HCT116 (cell line): ENCODE measurements at regions not wholly inside any gene's neighbourhood (a gene's known extent, or its start where the extent isn't known, plus 50 kb on each side); places are given as distances from the start of the nearest gene placed in this dataset.

ENCODE experiments used
- ATAC-seq: fragments of 200-7000 bp; cut with Tn5 transposase; 2 replicates; pipeline ENCODE4 v1.9.1; 2020; ENCODE audit warnings: mild to moderate bottlenecking, moderate library complexity
- BruUV-seq: library from RNA; stranded (reverse); fragments of 400-500 nt; replicated peaks from 2 replicates; lab custom pipeline; 2021; lab: Mats Ljungman, UMichigan
- CTCF ChIA-PET: fragments of 300-600 bp; sonication (Branson Sonifier 250); formaldehyde crosslinking; loops from one replicate; lab custom pipeline; 2021; ENCODE audit warnings: antibody characterized with exemption; lab: Charles Lee
- POLR2A ChIA-PET: fragments of 300-600, 350-600 bp; sonication (Branson Sonifier 250); formaldehyde crosslinking; loops from one replicate; lab custom pipeline; 2021; ENCODE audit warnings: antibody characterized with exemption; lab: Charles Lee
- RAD21 ChIA-PET, 2 experiments: fragments of 300-600 bp; sonication (Branson Sonifier 250); formaldehyde crosslinking; loops; one replicate each; lab custom pipeline; 2023; ENCODE audit warnings: low total read pairs in 2 of 2; ENCODE audit not compliant: uncharacterized antibody in 2 of 2, unreplicated experiment in 2 of 2, low non-redundant PET in 1 of 2; lab: Charles Lee
- DNase-seq: peaks from one replicate; pipeline ENCODE4 v3.0.0-alpha.2; 2010; ENCODE audit warnings: low read depth, low spot score
- H2AFZ ChIP-seq: fragments of 200-600 bp; shearing (Covaris generic), sonication (generic); 2 replicates; pipeline ENCODE4 v1.6.1; 2017; ENCODE audit warnings: low read depth, mixed run types, mixed read lengths, antibody characterized with exemption, low read length; ENCODE audit not compliant: poor library complexity, severe bottlenecking
- H3K27ac ChIP-seq: 2 replicates; pipeline ENCODE4 v1.5.1; 2012; ENCODE audit warnings: low read depth, low read length
- H3K27me3 ChIP-seq: fragments of 200-600 bp; sonication (generic); 2 replicates; pipeline ENCODE4 v1.6.1; 2016; ENCODE audit warnings: mixed run types, low read length, mixed read lengths; ENCODE audit not compliant: insufficient read depth
- H3K36me3 ChIP-seq, 2 experiments: fragments of 200-500 bp in 1 of 2; fragments of 200-600 bp in 1 of 2; sonication (Bioruptor generic) in 1 of 2; sonication (generic) in 1 of 2; 2 replicates each; pipeline versions ENCODE4 v1.5.1 to v1.6.1; 2014 to 2016; ENCODE audit warnings: low read length in 2 of 2, inconsistent platforms in 1 of 2, mixed read lengths in 1 of 2, mixed run types in 1 of 2; ENCODE audit not compliant: insufficient read depth in 2 of 2, control insufficient read depth in 1 of 2
- H3K4me1 ChIP-seq, 2 experiments: fragments of 200-600 bp in 1 of 2; sonication (generic) in 1 of 2; 2 replicates each; pipeline versions ENCODE4 v1.5.1 to v1.6.1; 2012 to 2017; ENCODE audit warnings: low read length in 2 of 2, inconsistent platforms in 1 of 2, mild to moderate bottlenecking in 1 of 2, mixed read lengths in 1 of 2, mixed run types in 1 of 2, moderate library complexity in 1 of 2; ENCODE audit not compliant: insufficient read depth in 2 of 2, control insufficient read depth in 1 of 2
- H3K4me2 ChIP-seq: fragments of 200-600 bp; sonication (generic); 2 replicates; pipeline ENCODE4 v1.6.1; 2017; ENCODE audit warnings: mixed run types, low read length, mixed read lengths
- H3K4me3 ChIP-seq, 2 experiments: fragments of 200-600 bp in 1 of 2; sonication (generic) in 1 of 2; replicated peaks in 1 of 2; 2 replicates each; pipeline ENCODE4 v1.5.1; 2011 to 2016; ENCODE audit warnings: low read length in 2 of 2, control low read depth in 1 of 2, low read depth in 1 of 2, mild to moderate bottlenecking in 1 of 2, mixed read lengths in 1 of 2, mixed run types in 1 of 2
- H3K79me2 ChIP-seq: fragments of 200-600 bp; sonication (generic); 2 replicates; pipeline ENCODE4 v1.6.1; 2017; ENCODE audit warnings: mild to moderate bottlenecking, mixed run types, low read length, moderate library complexity, mixed read lengths; ENCODE audit not compliant: insufficient read depth
- H3K9ac ChIP-seq: fragments of 200-600 bp; sonication (generic); 2 replicates; pipeline ENCODE4 v1.6.1; 2016; ENCODE audit warnings: low read length, mixed read lengths
- H3K9me2 ChIP-seq: fragments of 200-600 bp; sonication (generic), shearing (Covaris generic); 2 replicates; pipeline ENCODE4 v1.6.1; 2017; ENCODE audit warnings: mixed run types, mild to moderate bottlenecking, moderate library complexity; ENCODE audit not compliant: insufficient read depth
- H3K9me3 ChIP-seq, 2 experiments: fragments of 200-500 bp in 1 of 2; fragments of 200-600 bp in 1 of 2; sonication (Bioruptor generic) in 1 of 2; sonication (generic) in 1 of 2; 2 replicates each; pipeline ENCODE4 v1.6.1; 2014 to 2017; ENCODE audit warnings: low read length in 2 of 2, mixed read lengths in 2 of 2, inconsistent platforms in 1 of 2, low read depth in 1 of 2, mild to moderate bottlenecking in 1 of 2, mixed run types in 1 of 2, moderate library complexity in 1 of 2; ENCODE audit not compliant: control insufficient read depth in 1 of 2, insufficient read depth in 1 of 2
- H4K20me1 ChIP-seq: fragments of 200-600 bp; sonication (generic), shearing (Covaris generic); 2 replicates; pipeline ENCODE4 v1.6.1; 2017; ENCODE audit warnings: mixed run types, mild to moderate bottlenecking, moderate library complexity; ENCODE audit not compliant: insufficient read depth
- ATF3 ChIP-seq: IDR thresholded peaks from 2 replicates; pipeline ENCODE4 v1.6.1; 2012
- CBX3 ChIP-seq: IDR thresholded peaks from 2 replicates; pipeline ENCODE4 v1.6.1; 2012; ENCODE audit warnings: low read depth
- EZH2 ChIP-seq: fragments of 200-600 bp; sonication (generic); IDR thresholded peaks from 2 replicates; pipeline ENCODE4 v1.6.1; 2017; ENCODE audit warnings: antibody characterized with exemption, mixed run types
- EZH2phosphoT487 ChIP-seq: fragments of 200-600 bp; IDR thresholded peaks from 2 replicates; pipeline ENCODE4 v1.6.1; 2018; ENCODE audit warnings: antibody characterized with exemption, borderline replicate concordance
- FOSL1 ChIP-seq: IDR thresholded peaks from 2 replicates; pipeline ENCODE4 v1.6.1; 2012; ENCODE audit warnings: low read depth
- POLR2A ChIP-seq: IDR thresholded peaks from 2 replicates; pipeline ENCODE4 v1.7.0; 2011; ENCODE audit warnings: borderline replicate concordance; ENCODE audit not compliant: insufficient read depth, insufficient read length; ENCODE audit errors: extremely low read depth
- POLR2AphosphoS5 ChIP-seq: IDR thresholded peaks from 2 replicates; pipeline ENCODE4 v1.6.1; 2011; ENCODE audit warnings: mild to moderate bottlenecking, low read depth, low read length, moderate library complexity
- RAD21 ChIP-seq: IDR thresholded peaks from 2 replicates; pipeline ENCODE4 v1.6.1; 2012; ENCODE audit warnings: low read depth, mild to moderate bottlenecking
- SRF ChIP-seq: IDR thresholded peaks from 2 replicates; pipeline ENCODE4 v1.6.1; 2012; ENCODE audit warnings: low read depth
- TCF7L2 ChIP-seq: IDR thresholded peaks from 2 replicates; pipeline ENCODE4 v1.7.0; 2011; ENCODE audit warnings: borderline replicate concordance, inconsistent platforms; ENCODE audit not compliant: insufficient read depth, insufficient read length; ENCODE audit errors: extremely low read depth
- ZFX ChIP-seq: fragments of 450-650 bp; IDR thresholded peaks from 2 replicates; pipeline ENCODE4 v1.6.1; 2017
- intact Hi-C: fragments of 100-400 bp; cut with micrococcal nuclease; formaldehyde crosslinking; loops from 2 replicates; pipeline ENCODE4 v1.10.0; 2022

GRCh38 chr14:94676495-94677185 lies 64.4 kb downstream of the SERPINA3 start (continued):
- TF ChIP-seq POLR2AphosphoS5 (no peak), EZH2phosphoT487 (no peak), CBX3 (no peak), POLR2A (no peak), ATF3 (no peak), TCF7L2 (no peak), SRF (no peak)

GRCh38 chr14:94675036-94675435 lies 62.8 kb downstream of the SERPINA3 start:
- H3K4me1 ChIP-seq: no peaks in the 10 kb centered on the region
- H3K4me2 ChIP-seq: no peak overlapping the region
- no peak for ATAC-seq
- no peaks in the 10 kb centered on the region for H3K79me2 ChIP-seq
- H2AFZ ChIP-seq: no peak overlapping the region
- H3K36me3 ChIP-seq: no peaks in the 10 kb centered on the region
- no peaks in the 10 kb centered on the region for H3K27me3 ChIP-seq
- DNase-seq: no peak
- H3K9ac ChIP-seq: no peak overlapping the region
- no TSS peak for BruUV-seq
- no peaks in the 10 kb centered on the region for H3K9me2 ChIP-seq
- ChIA-PET RAD21 (no interaction called here), CTCF (no interaction called here), POLR2A (no interaction called here)
- no peaks in the 10 kb centered on the region for H3K9me3 ChIP-seq
- H3K27ac ChIP-seq: no peak overlapping the region
- no peaks in the 10 kb centered on the region for H4K20me1 ChIP-seq
- H3K4me3 ChIP-seq: no peak overlapping the region
- TF ChIP-seq EZH2 (no peak), ZFX (no peak), FOSL1 (no peak), RAD21 (no peak)
- intact Hi-C loops: no loop called here
